Lower leg skin (tissue), 4 donors: ENCODE measurements at regions not wholly inside any gene's neighbourhood (a gene's known extent, or its start where the extent isn't known, plus 50 kb on each side); places are given as distances from the start of the nearest gene placed in this dataset.

ENCODE experiments used
- DNase-seq, 2 donors: peaks; one replicate each; pipeline ENCODE4 v3.0.0-alpha.2; 2019; ENCODE audit warnings: low spot score in 2 of 2
- H3K4me3 ChIP-seq: fragments of 200-600 bp; sonication (generic); 2 replicates; pipeline ENCODE4 v1.5.1; 2017; ENCODE audit warnings: mild to moderate bottlenecking, low read depth; ENCODE audit not compliant: poor library complexity, severe bottlenecking
- CTCF ChIP-seq, 3 donors: fragments of 450-650 bp; IDR thresholded peaks; one replicate each; pipeline ENCODE4 v1.5.1; 2016; ENCODE audit warnings: antibody characterized with exemption in 3 of 3, mild to moderate bottlenecking in 3 of 3, moderate library complexity in 2 of 3
- POLR2A ChIP-seq, 2 donors: fragments of 450-650 bp; IDR thresholded peaks; one replicate each; pipeline ENCODE4 v1.6.1; 2016 to 2017; ENCODE audit warnings: antibody characterized with exemption in 2 of 2, mild to moderate bottlenecking in 1 of 2, moderate library complexity in 1 of 2
- WGBS, 2 donors: methylation state at CpG; one replicate each; pipeline ENCODE4 v1.1.5; 2018; 5-methylcytosine and 5-hydroxymethylcytosine counted together
- intact Hi-C: fragments of 100-400 bp; cut with DNase I; formaldehyde crosslinking; loops from one replicate; pipeline ENCODE4 v1.15.0; 2023; ENCODE audit warnings: low total_unique reads

DNA sequence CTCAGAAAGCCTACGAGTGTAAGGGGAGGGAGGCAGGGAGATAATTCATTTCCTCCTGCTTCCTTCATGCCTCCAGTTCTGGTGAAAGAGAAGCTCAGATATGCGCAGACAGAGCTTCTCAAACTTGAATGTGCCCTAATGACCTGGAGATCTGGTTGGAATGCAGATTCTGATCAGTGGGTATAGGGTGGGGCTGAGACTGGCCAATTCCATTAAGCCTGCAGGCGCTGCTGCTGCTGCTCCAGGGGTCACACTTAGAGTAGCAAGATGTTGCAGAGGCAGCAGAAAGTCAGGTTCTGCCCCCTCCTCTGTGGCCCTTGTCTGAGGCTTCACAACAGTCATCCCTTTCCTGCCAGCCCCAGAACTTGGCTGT, 161.0 kb downstream of the DHX35 start:
- 52 to 60% methylated on average over 3 of the region's 3 CpGs for WGBS, 2 donors
- no peak for DNase-seq
- intact Hi-C loops: no loop called here
- no peak for TF ChIP-seq CTCF (IDR thresholded peaks at IDR 0.05)
- TF ChIP-seq POLR2A (IDR thresholded peaks at IDR 0.05): no peak
- H3K4me3 ChIP-seq: no peak overlapping the region

DNA sequence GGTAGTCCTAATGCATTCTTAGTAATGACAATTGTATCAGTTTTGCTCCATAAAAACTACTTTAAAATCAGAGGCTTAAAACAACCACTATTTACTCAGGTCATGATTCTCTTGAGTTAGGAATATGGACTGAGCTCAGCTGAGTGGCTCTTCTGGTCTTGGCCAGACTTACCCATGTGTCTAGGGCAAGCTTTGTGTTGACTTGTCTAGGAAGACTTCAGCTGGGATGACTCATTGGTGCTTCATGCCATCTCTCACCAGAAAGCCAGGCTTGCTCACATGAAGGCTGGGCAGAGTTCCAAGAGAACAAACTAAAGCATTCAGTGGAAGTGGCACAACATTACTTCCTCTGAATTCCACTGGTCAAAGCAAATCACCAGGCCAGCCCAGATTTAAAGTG, 155.3 kb downstream of the DHX35 start:
- TF ChIP-seq CTCF (IDR thresholded peaks at IDR 0.05) (no peak), POLR2A (IDR thresholded peaks at IDR 0.05) (no peak)
- no peak for DNase-seq
- H3K4me3 ChIP-seq: no peak overlapping the region
- intact Hi-C loops: no loop called here

DNA sequence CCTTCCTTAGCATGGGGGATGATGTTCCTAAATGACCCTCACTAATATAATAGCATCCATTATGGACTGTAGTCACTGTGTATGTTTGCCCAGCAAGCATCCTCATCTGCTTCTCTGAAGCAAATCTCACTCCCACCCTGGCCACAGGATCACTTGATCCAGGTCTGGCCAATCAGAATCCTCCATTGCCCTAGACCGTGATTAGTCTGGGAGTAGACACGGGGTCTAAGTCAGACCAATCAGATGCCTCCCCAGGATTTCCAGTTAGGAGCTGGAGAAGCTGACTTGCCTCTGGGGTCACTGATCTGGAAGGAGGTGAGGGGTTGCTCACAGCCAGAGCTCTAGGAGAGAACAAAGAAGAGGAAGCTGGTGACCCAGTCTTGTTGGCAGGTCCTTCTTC, 153.9 kb downstream of the DHX35 start:
- intact Hi-C loops: no loop called here
- TF ChIP-seq CTCF (IDR thresholded peaks at IDR 0.05) (no peak), POLR2A (IDR thresholded peaks at IDR 0.05) (no peak)
- H3K4me3 ChIP-seq: no peak overlapping the region
- DNase-seq: no peak
- 89 to 97% methylated on average over 2 of the region's 2 CpGs for WGBS, 2 donors

GRCh38 chr20:39112178-39112743, 150.1 kb downstream of the DHX35 start:
- DNase-seq: no peak
- intact Hi-C loops: no loop called here
- WGBS, 2 donors: 32 to 36% methylated on average over 9 of the region's 9 CpGs
- TF ChIP-seq CTCF (IDR thresholded peaks at IDR 0.05) (no peak), POLR2A (IDR thresholded peaks at IDR 0.05) (no peak)
- no peak overlapping the region for H3K4me3 ChIP-seq

- H3K4me3 ChIP-seq: no peak overlapping the region
- no peak for TF ChIP-seq POLR2A (IDR thresholded peaks at IDR 0.05)
- no peak for TF ChIP-seq CTCF (IDR thresholded peaks at IDR 0.05)
- DNase-seq: no peak
- WGBS, 2 donors: 7 to 8% methylated on average over 4 of the region's 4 CpGs
- intact Hi-C loops: no loop called here
Observed at GRCh38 chr20:39111359-39112177, 149.4 kb downstream of the DHX35 start.

GRCh38 chr20:39110819-39111136, 148.6 kb downstream of the DHX35 start:
- no peak for DNase-seq
- TF ChIP-seq CTCF (IDR thresholded peaks at IDR 0.05) (no peak), POLR2A (IDR thresholded peaks at IDR 0.05) (no peak)

More at GRCh38 chr20:39110819-39111136, 148.6 kb downstream of the DHX35 start:
- H3K4me3 ChIP-seq: no peak overlapping the region
- intact Hi-C loops: no loop called here
